ENCODE measurements at regions not wholly inside any gene's neighbourhood (a gene's known extent, or its start where the extent isn't known, plus 50 kb on each side); places are given as distances from the start of the nearest gene placed in this dataset.

- no peak for DNase-seq
Measured at GRCh38 chr4:27272217-27272616, 411.6 kb downstream of the STIM2 start.

GRCh38 chr4:27276307-27277073 lies 415.8 kb downstream of the STIM2 start:
- DNase-seq, result no peak

- DNase-seq, result no peak
Measured at GRCh38 chr4:27278615-27279375, 418.2 kb downstream of the STIM2 start.

- DNase-seq, result no peak
Measured at GRCh38 chr4:27288496-27288895, 427.9 kb downstream of the STIM2 start.

GRCh38 chr4:27289704-27290103 lies 429.1 kb downstream of the STIM2 start:
- DNase-seq, result no peak

- DNase-seq, result no peak
Measured at GRCh38 chr4:27293831-27294230, 433.2 kb downstream of the STIM2 start.

GRCh38 chr4:27304751-27305150 lies 444.1 kb downstream of the STIM2 start:
- DNase-seq, result no peak

GRCh38 chr4:27305246-27305645 lies 444.6 kb downstream of the STIM2 start:
- DNase-seq, result no peak

GRCh38 chr4:27308379-27308778 lies 447.7 kb downstream of the STIM2 start:
- no peak for DNase-seq

- DNase-seq, result no peak
Measured at GRCh38 chr4:27315625-27316024, 455.0 kb downstream of the STIM2 start.

- DNase-seq, result no peak
Measured at GRCh38 chr4:27316176-27316575, 455.5 kb downstream of the STIM2 start.

- DNase-seq, result peak; percentile 3
Measured at GRCh38 chr4:27318740-27319139, 458.1 kb downstream of the STIM2 start.

- no peak for DNase-seq
Measured at GRCh38 chr4:27326991-27327390, 466.4 kb downstream of the STIM2 start.

- no peak for DNase-seq
Measured at GRCh38 chr4:27327421-27328181, 467.0 kb downstream of the STIM2 start.

GRCh38 chr4:27338530-27338929 lies 477.9 kb downstream of the STIM2 start:
- DNase-seq, result no peak

GRCh38 chr4:27343411-27343810 lies 482.8 kb downstream of the STIM2 start:
- no peak for DNase-seq

- no peak for DNase-seq
Measured at GRCh38 chr4:27350161-27350560, 489.5 kb downstream of the STIM2 start.

GRCh38 chr4:27357283-27357682 lies 496.6 kb downstream of the STIM2 start:
- DNase-seq, result peak; percentile 42

- DNase-seq, result no peak
Measured at GRCh38 chr4:27358269-27358668, 497.6 kb downstream of the STIM2 start.

- DNase-seq, result no peak
Measured at GRCh38 chr4:27360131-27360530, 499.5 kb downstream of the STIM2 start.

GRCh38 chr4:27360790-27361267 lies 500.2 kb downstream of the STIM2 start:
- DNase-seq, result no peak

GRCh38 chr4:27364509-27364908 lies 503.9 kb downstream of the STIM2 start:
- DNase-seq, result no peak

- DNase-seq, result no peak
Measured at GRCh38 chr4:27366104-27366823, 505.6 kb downstream of the STIM2 start.
